ENCODE measurements at regions not wholly inside any gene's neighbourhood (a gene's known extent, or its start where the extent isn't known, plus 50 kb on each side); places are given as distances from the start of the nearest gene placed in this dataset.
A peak's percentile ranks its signal among the peaks of the same experiment; 100 is the strongest.

DNA sequence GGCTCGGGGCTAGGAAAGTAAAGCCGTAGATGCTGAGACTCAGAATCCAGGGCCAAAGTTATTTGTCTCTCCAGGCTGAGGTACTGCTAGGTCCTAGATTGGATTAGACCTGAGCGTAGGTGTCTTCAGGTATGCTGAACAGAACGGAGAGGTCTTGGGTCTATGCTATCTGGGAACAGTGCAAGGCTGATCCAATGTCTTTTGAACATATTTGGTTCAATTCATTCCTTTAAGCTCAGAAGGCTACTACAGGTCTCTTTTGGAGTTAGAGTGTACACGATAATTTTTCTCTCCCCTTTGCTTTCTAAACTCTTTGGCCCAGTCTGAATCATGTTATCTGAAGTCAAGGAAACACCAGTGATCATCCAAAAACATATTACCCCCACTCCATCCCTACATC, 137.5 kb upstream of the TBL1XR1 start:
- no peaks in the 10 kb centered on the region for H3K36me3 ChIP-seq (ENCODE audit: insufficient read depth, low read length, poor library complexity, severe bottlenecking)
- no peaks in the 10 kb centered on the region for H3K27me3 ChIP-seq (replicated peaks; ENCODE audit: insufficient read depth, low read depth, low read length, poor library complexity)
- CTCF ChIA-PET: no interaction called here
- H3K9me3 ChIP-seq (ENCODE audit: low read depth, low read length, poor library complexity, severe bottlenecking): no peaks in the 10 kb centered on the region
- no peak overlapping the region for H3K27ac ChIP-seq (ENCODE audit: low read depth, low read length, poor library complexity, severe bottlenecking)
- POLR2A ChIA-PET (ENCODE audit: low non-redundant PET): no interaction called here
- peaks cover 39% of the 10 kb centered on the region for H3K4me1 ChIP-seq (ENCODE audit: insufficient read depth, low read length, poor library complexity, severe bottlenecking)
- no peak for TF ChIP-seq EZH2 (IDR thresholded peaks at IDR 0.05; ENCODE audit: borderline replicate concordance, low read depth, low read length, poor library complexity, severe bottlenecking)
- TF ChIP-seq, protein P1, sequence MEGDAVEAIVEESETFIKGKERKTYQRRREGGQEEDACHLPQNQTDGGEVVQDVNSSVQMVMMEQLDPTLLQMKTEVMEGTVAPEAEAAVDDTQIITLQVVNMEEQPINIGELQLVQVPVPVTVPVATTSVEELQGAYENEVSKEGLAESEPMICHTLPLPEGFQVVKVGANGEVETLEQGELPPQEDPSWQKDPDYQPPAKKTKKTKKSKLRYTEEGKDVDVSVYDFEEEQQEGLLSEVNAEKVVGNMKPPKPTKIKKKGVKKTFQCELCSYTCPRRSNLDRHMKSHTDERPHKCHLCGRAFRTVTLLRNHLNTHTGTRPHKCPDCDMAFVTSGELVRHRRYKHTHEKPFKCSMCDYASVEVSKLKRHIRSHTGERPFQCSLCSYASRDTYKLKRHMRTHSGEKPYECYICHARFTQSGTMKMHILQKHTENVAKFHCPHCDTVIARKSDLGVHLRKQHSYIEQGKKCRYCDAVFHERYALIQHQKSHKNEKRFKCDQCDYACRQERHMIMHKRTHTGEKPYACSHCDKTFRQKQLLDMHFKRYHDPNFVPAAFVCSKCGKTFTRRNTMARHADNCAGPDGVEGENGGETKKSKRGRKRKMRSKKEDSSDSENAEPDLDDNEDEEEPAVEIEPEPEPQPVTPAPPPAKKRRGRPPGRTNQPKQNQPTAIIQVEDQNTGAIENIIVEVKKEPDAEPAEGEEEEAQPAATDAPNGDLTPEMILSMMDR (conservative IDR thresholded peaks at IDR 0.05; ENCODE audit: low read depth, low read length): no peak
- intact Hi-C loops (cut with micrococcal nuclease; ENCODE audit: unreplicated experiment): no loop called here
- no TSS peak for BruUV-seq (replicated peaks)
- DNase-seq (ENCODE audit: low spot score): no peak
- no peak overlapping the region for H3K4me3 ChIP-seq (ENCODE audit: low read depth, low read length, poor library complexity, severe bottlenecking)

DNA sequence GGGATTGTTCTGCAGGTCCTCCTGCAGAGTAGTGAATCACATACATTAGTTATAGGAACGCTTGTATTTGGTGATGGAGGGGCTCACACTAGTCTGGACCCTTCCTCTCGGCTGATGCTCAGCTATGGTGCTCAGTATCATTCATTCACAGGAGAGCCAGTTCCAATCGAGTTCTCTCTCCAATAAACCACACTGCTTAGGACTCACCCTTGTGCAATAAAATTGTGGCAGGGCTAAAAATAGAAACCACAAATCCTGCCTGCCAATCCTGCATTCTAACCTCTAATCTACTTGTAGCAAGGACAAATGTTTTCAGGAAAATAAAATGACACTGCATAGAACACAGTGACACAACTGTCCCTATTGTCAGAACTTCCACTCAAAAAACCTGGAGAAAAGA, 138.4 kb upstream of the TBL1XR1 start:
- BruUV-seq (replicated peaks): no TSS peak
- TF ChIP-seq, protein P1 (conservative IDR thresholded peaks at IDR 0.05; ENCODE audit: low read depth, low read length): no peak
- TF ChIP-seq EZH2 (IDR thresholded peaks at IDR 0.05; ENCODE audit: borderline replicate concordance, low read depth, low read length, poor library complexity, severe bottlenecking): no peak
- no peaks in the 10 kb centered on the region for H3K27me3 ChIP-seq (replicated peaks; ENCODE audit: insufficient read depth, low read depth, low read length, poor library complexity)
- H3K9me3 ChIP-seq (ENCODE audit: low read depth, low read length, poor library complexity, severe bottlenecking): no peaks in the 10 kb centered on the region
- ChIA-PET CTCF (no interaction called here), POLR2A (ENCODE audit: low non-redundant PET) (no interaction called here)
- intact Hi-C loops (cut with micrococcal nuclease; ENCODE audit: unreplicated experiment): no loop called here
- H3K4me3 ChIP-seq (ENCODE audit: low read depth, low read length, poor library complexity, severe bottlenecking): no peak overlapping the region
- H3K27ac ChIP-seq (ENCODE audit: low read depth, low read length, poor library complexity, severe bottlenecking): no peak overlapping the region
- H3K36me3 ChIP-seq (ENCODE audit: insufficient read depth, low read length, poor library complexity, severe bottlenecking): no peaks in the 10 kb centered on the region
- no peak for DNase-seq (ENCODE audit: low spot score)
- H3K4me1 ChIP-seq (ENCODE audit: insufficient read depth, low read length, poor library complexity, severe bottlenecking): peaks cover 46% of the 10 kb centered on the region

DNA sequence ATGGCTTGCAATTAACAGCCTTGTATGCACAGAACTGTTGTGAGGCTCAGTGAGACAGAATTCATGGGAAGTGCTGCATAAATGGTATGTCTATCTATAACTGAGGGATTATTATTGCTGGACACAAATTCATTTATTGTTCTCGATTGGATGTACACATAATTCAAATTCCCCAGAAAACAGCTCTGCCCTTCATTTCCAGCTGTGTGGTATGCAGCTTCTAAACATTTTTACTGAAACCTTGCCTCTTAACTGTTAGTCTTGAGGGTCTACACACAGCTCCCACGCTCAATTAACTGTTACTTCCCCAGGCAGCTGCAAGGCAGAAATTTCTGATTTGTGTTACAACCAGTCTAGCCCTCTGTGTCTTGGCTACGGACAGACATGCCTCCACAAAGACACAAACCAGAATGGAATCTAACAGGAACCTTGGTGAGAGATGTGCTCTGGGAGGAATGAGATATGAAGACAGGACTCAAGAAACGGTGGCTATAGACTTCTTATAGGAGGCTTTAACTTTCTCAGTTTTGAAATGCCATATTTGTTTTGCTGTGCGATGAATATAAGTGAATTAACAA, 139.7 kb upstream of the TBL1XR1 start:
- TF ChIP-seq, protein P1 (conservative IDR thresholded peaks at IDR 0.05; ENCODE audit: low read depth, low read length): no peak
- no peak for TF ChIP-seq EZH2 (IDR thresholded peaks at IDR 0.05; ENCODE audit: borderline replicate concordance, low read depth, low read length, poor library complexity, severe bottlenecking)
- CTCF ChIA-PET: no interaction called here
- H3K27ac ChIP-seq (ENCODE audit: low read depth, low read length, poor library complexity, severe bottlenecking): peak overlapping the region; percentile 35
- no peak for DNase-seq (ENCODE audit: low spot score)
- no peak overlapping the region for H3K4me3 ChIP-seq (ENCODE audit: low read depth, low read length, poor library complexity, severe bottlenecking)
- POLR2A ChIA-PET (ENCODE audit: low non-redundant PET): no interaction called here
- no peaks in the 10 kb centered on the region for H3K27me3 ChIP-seq (replicated peaks; ENCODE audit: insufficient read depth, low read depth, low read length, poor library complexity)
- H3K36me3 ChIP-seq (ENCODE audit: insufficient read depth, low read length, poor library complexity, severe bottlenecking): no peaks in the 10 kb centered on the region
- peaks cover 56% of the 10 kb centered on the region for H3K4me1 ChIP-seq (ENCODE audit: insufficient read depth, low read length, poor library complexity, severe bottlenecking)
- no TSS peak for BruUV-seq (replicated peaks)
- H3K9me3 ChIP-seq (ENCODE audit: low read depth, low read length, poor library complexity, severe bottlenecking): no peaks in the 10 kb centered on the region
- intact Hi-C loops (cut with micrococcal nuclease; ENCODE audit: unreplicated experiment): no loop called here

Measured in A673 (cell line).